ENCODE measurements at regions not wholly inside any gene's neighbourhood (a gene's known extent, or its start where the extent isn't known, plus 50 kb on each side); places are given as distances from the start of the nearest gene placed in this dataset.

- peaks cover 13% of the 10 kb centered on the region for H3K27me3 Mint-ChIP-seq (ENCODE audit: unreplicated experiment)
- H3K36me3 Mint-ChIP-seq (ENCODE audit: insufficient read depth, unreplicated experiment), result no peaks in the 10 kb centered on the region
- no TSS peak for BruUV-seq (replicated peaks)
- H3K27ac Mint-ChIP-seq (ENCODE audit: unreplicated experiment), result no peak overlapping the region
- no peaks in the 10 kb centered on the region for H3K4me1 Mint-ChIP-seq (ENCODE audit: low read depth, unreplicated experiment)
- TF ChIP-seq CTCF (IDR thresholded peaks at IDR 0.05; ENCODE audit: unreplicated experiment), result no peak
- H3K4me3 Mint-ChIP-seq (ENCODE audit: low read depth, unreplicated experiment), result no peak overlapping the region
- no peaks in the 10 kb centered on the region for H3K9me3 Mint-ChIP-seq (ENCODE audit: low read depth, unreplicated experiment)
- no peak for DNase-seq
- intact Hi-C loops (cut with micrococcal nuclease; ENCODE audit: unreplicated experiment), result no loop called here
- CTCF ChIA-PET, result no interaction called here
Measured at GRCh38 chr10:117886766-117887165, 160.0 kb downstream of the RAB11FIP2 start.

- CTCF ChIA-PET, result no interaction called here
- BruUV-seq (replicated peaks), result no TSS peak
- H3K4me3 Mint-ChIP-seq (ENCODE audit: low read depth, unreplicated experiment), result no peak overlapping the region
- no peaks in the 10 kb centered on the region for H3K4me1 Mint-ChIP-seq (ENCODE audit: low read depth, unreplicated experiment)
- DNase-seq, result no peak
- peaks cover 13% of the 10 kb centered on the region for H3K27me3 Mint-ChIP-seq (ENCODE audit: unreplicated experiment)
- intact Hi-C loops (cut with micrococcal nuclease; ENCODE audit: unreplicated experiment), result no loop called here
- no peak for TF ChIP-seq CTCF (IDR thresholded peaks at IDR 0.05; ENCODE audit: unreplicated experiment)
- no peaks in the 10 kb centered on the region for H3K9me3 Mint-ChIP-seq (ENCODE audit: low read depth, unreplicated experiment)
- H3K27ac Mint-ChIP-seq (ENCODE audit: unreplicated experiment), result no peak overlapping the region
- no peaks in the 10 kb centered on the region for H3K36me3 Mint-ChIP-seq (ENCODE audit: insufficient read depth, unreplicated experiment)
Measured at GRCh38 chr10:117889664-117890063, 157.1 kb downstream of the RAB11FIP2 start.

- H3K36me3 Mint-ChIP-seq (ENCODE audit: insufficient read depth, unreplicated experiment), result no peaks in the 10 kb centered on the region
- no peak overlapping the region for H3K4me3 Mint-ChIP-seq (ENCODE audit: low read depth, unreplicated experiment)
- CTCF ChIA-PET, result no interaction called here
- DNase-seq, result no peak
- H3K27me3 Mint-ChIP-seq (ENCODE audit: unreplicated experiment), result no peaks in the 10 kb centered on the region
- H3K4me1 Mint-ChIP-seq (ENCODE audit: low read depth, unreplicated experiment), result no peaks in the 10 kb centered on the region
- no TSS peak for BruUV-seq (replicated peaks)
- TF ChIP-seq CTCF (IDR thresholded peaks at IDR 0.05; ENCODE audit: unreplicated experiment), result no peak
- no peak overlapping the region for H3K27ac Mint-ChIP-seq (ENCODE audit: unreplicated experiment)
- no peaks in the 10 kb centered on the region for H3K9me3 Mint-ChIP-seq (ENCODE audit: low read depth, unreplicated experiment)
- intact Hi-C loops (cut with micrococcal nuclease; ENCODE audit: unreplicated experiment), result no loop called here
Measured at GRCh38 chr10:117892681-117893220, 154.0 kb downstream of the RAB11FIP2 start.

- CTCF ChIA-PET, result no interaction called here
- no peak overlapping the region for H3K4me3 Mint-ChIP-seq (ENCODE audit: low read depth, unreplicated experiment)
- no peak overlapping the region for H3K27ac Mint-ChIP-seq (ENCODE audit: unreplicated experiment)
- no peaks in the 10 kb centered on the region for H3K9me3 Mint-ChIP-seq (ENCODE audit: low read depth, unreplicated experiment)
- TF ChIP-seq CTCF (IDR thresholded peaks at IDR 0.05; ENCODE audit: unreplicated experiment), result no peak
- H3K27me3 Mint-ChIP-seq (ENCODE audit: unreplicated experiment), result no peaks in the 10 kb centered on the region
- no TSS peak for BruUV-seq (replicated peaks)
- DNase-seq, result no peak
- intact Hi-C loops (cut with micrococcal nuclease; ENCODE audit: unreplicated experiment), result no loop called here
- H3K36me3 Mint-ChIP-seq (ENCODE audit: insufficient read depth, unreplicated experiment), result no peaks in the 10 kb centered on the region
- H3K4me1 Mint-ChIP-seq (ENCODE audit: low read depth, unreplicated experiment), result no peaks in the 10 kb centered on the region
Measured at GRCh38 chr10:117894339-117894738, 152.4 kb downstream of the RAB11FIP2 start.

All from Calu3 (cell line).